ENCODE measurements at regions not wholly inside any gene's neighbourhood (a gene's known extent, or its start where the extent isn't known, plus 50 kb on each side); places are given as distances from the start of the nearest gene placed in this dataset.

- no peak overlapping the region for H3K27ac Mint-ChIP-seq
- POLR2A ChIA-PET, result no interaction called here
- ATAC-seq (no peak), DNase-seq (ENCODE audit: low spot score) (no peak)
- CTCF ChIA-PET, result no interaction called here
- peaks cover 12% of the 10 kb centered on the region for H3K4me1 Mint-ChIP-seq
- H3K4me3 Mint-ChIP-seq, result no peak overlapping the region
- TF ChIP-seq EMX1 (CRISPR knock-in tag; IDR thresholded peaks at IDR 0.05), result no peak
- no peak for TF ChIP-seq ZNF532 (CRISPR knock-in tag; IDR thresholded peaks at IDR 0.05; ENCODE audit: borderline replicate concordance)
- H3K9me3 Mint-ChIP-seq, result peaks cover 27% of the 10 kb centered on the region
- peaks cover 3% of the 10 kb centered on the region; the same call in 1 of the 2 replicates for H3K36me3 Mint-ChIP-seq
- no peaks in the 10 kb centered on the region for H3K27me3 Mint-ChIP-seq (ENCODE audit: low read depth)
Observed at GRCh38 chr17:70288540-70289290, 119.4 kb downstream of the KCNJ2 start.

GRCh38 chr17:70290770-70291169 is 121.4 kb downstream of the KCNJ2 start:
- H3K27ac Mint-ChIP-seq, result no peak overlapping the region
- ChIA-PET POLR2A (no interaction called here), CTCF (no interaction called here)
- H3K4me1 Mint-ChIP-seq, result peaks cover 28% of the 10 kb centered on the region
- no peak overlapping the region for H3K4me3 Mint-ChIP-seq
- ATAC-seq, result no peak
- TF ChIP-seq AR (CRISPR knock-in tag; IDR thresholded peaks at IDR 0.05) (no peak), ZNF317 (CRISPR knock-in tag; IDR thresholded peaks at IDR 0.05; ENCODE audit: borderline replicate concordance, low read depth) (no peak), GABPB1 (CRISPR knock-in tag; IDR thresholded peaks at IDR 0.05) (no peak), ATF6 (CRISPR knock-in tag; IDR thresholded peaks at IDR 0.05) (no peak), FOXK1 (CRISPR knock-in tag; IDR thresholded peaks at IDR 0.05) (no peak), NR1H2 (CRISPR knock-in tag; IDR thresholded peaks at IDR 0.05) (no peak), STAT6 (CRISPR knock-in tag; conservative IDR thresholded peaks at IDR 0.05; ENCODE audit: low read depth) (no peak), ZNF532 (CRISPR knock-in tag; IDR thresholded peaks at IDR 0.05; ENCODE audit: borderline replicate concordance) (no peak), SMAD4 (CRISPR knock-in tag; IDR thresholded peaks at IDR 0.05) (no peak), JUN (CRISPR knock-in tag; IDR thresholded peaks at IDR 0.05) (no peak), TEAD4 (CRISPR knock-in tag; IDR thresholded peaks at IDR 0.05) (no peak), GRHL2 (CRISPR knock-in tag; IDR thresholded peaks at IDR 0.05; ENCODE audit: insufficient replicate concordance, severe bottlenecking) (no peak), ZNF232 (CRISPR knock-in tag; IDR thresholded peaks at IDR 0.05) (no peak), IRF1 (CRISPR knock-in tag; IDR thresholded peaks at IDR 0.05) (no peak)
- H3K27me3 Mint-ChIP-seq (ENCODE audit: low read depth), result no peaks in the 10 kb centered on the region
- peaks cover 7% of the 10 kb centered on the region; the same call in 1 of the 2 replicates for H3K36me3 Mint-ChIP-seq
- no peak for DNase-seq (ENCODE audit: low spot score)
- H3K9me3 Mint-ChIP-seq, result peaks cover 23% of the 10 kb centered on the region
